T-helper 1 cell treated with Interleukin-12 subunit alpha and Interleukin-12 subunit beta and Interleukin-4 antibody, amounts not matched to agents 30 μg/mL and 1 μg/mL, for 36 hours (primary cell): ENCODE measurements at regions not wholly inside any gene's neighbourhood (a gene's known extent, or its start where the extent isn't known, plus 50 kb on each side); places are given as distances from the start of the nearest gene placed in this dataset.
"Not testable (repeated sequence)": the region's sequence is repeated elsewhere in the genome, so short reads cannot be mapped to it uniquely, and the experiment has no call there.

Experiments used
- H3K27ac Mint-ChIP-seq: one replicate; pipeline ENCODE4 v1.8.0; 2021; ENCODE audit warnings: mild to moderate bottlenecking, mixed read lengths
- H3K27me3 Mint-ChIP-seq: one replicate; pipeline ENCODE4 v1.8.0; 2021; ENCODE audit warnings: low read depth, mixed read lengths
- H3K36me3 Mint-ChIP-seq: one replicate; pipeline ENCODE4 v1.8.0; 2021; ENCODE audit warnings: low read depth, mixed read lengths
- H3K4me1 Mint-ChIP-seq: one replicate; pipeline ENCODE4 v1.8.0; 2021; ENCODE audit warnings: low read depth, mixed read lengths
- H3K4me3 Mint-ChIP-seq: one replicate; pipeline ENCODE4 v1.8.0; 2021; ENCODE audit warnings: mild to moderate bottlenecking, moderate library complexity, mixed read lengths
- H3K9me3 Mint-ChIP-seq: one replicate; pipeline ENCODE4 v1.8.0; 2021; ENCODE audit warnings: mixed read lengths

DNA sequence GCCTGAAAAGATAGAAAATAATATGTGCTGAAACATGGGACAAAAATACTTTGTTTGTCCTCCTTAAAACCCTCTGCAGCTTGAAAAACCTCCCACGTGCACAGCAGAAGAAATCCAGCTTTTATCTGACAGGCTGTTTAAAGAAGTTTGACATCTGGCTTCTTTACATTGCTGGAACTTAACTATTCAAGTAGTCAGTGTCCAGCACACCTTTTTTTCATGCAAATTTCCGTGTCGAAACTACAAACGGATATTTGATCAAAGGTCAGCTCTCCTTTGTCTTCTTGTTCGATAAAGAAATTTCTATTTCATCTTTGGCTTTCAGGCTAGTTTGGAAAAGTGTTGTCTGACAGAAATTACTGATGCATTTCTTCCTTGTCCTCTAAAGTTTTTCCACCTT, 66.8 kb upstream of the KBTBD8 start:
- H3K9me3 Mint-ChIP-seq, result no peaks in the 10 kb centered on the region
- peaks cover 14% of the 10 kb centered on the region for H3K27me3 Mint-ChIP-seq
- H3K36me3 Mint-ChIP-seq, result no peaks in the 10 kb centered on the region
- no peaks in the 10 kb centered on the region for H3K4me1 Mint-ChIP-seq
- H3K4me3 Mint-ChIP-seq, result no peak overlapping the region
- H3K27ac Mint-ChIP-seq, result no peak overlapping the region

DNA sequence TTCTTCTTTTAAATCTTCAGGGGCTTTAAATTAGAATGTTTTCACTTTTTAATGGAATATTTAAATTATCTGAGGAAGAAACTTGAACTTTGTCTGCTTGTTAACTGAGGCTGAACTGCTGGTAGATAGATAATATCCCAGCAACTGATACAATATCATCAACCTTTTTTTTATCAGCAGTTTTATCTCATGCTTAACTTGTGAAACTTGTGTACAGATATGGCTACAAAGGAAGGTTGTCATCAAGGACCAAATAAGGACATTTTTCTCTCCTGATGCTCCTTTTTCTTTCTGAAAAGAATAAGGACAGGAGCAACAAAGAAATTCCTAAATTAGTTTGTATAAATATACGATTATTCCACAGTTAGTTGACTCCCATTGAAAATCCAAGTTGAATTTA, 66.4 kb upstream of the KBTBD8 start:
- Mint-ChIP-seq H3K27ac (no peak overlapping the region), H3K36me3 (no peaks in the 10 kb centered on the region), H3K27me3 (peaks cover 14% of the 10 kb centered on the region), H3K4me1 (no peaks in the 10 kb centered on the region), H3K4me3 (no peak overlapping the region), H3K9me3 (no peaks in the 10 kb centered on the region)

DNA sequence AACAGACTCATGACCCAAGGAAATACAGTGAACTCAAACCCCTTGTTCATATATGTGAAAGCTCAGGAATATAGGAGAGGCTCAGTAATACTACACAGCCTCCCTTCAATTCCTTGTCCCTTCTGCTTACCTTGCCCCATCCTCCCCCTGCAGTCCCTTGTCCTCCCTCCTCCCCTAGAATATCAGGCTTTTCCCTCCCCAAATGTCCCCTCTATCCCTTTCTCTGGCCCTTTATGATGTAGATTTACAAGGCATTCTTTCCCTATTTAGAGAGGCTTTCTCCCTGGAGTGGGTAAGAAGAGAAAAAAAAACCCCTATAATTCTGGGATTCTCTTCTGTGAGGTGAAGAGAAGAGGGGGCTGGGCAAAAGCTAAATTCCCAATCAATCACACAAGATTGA, 64.9 kb upstream of the KBTBD8 start:
- H3K36me3 Mint-ChIP-seq, result no peaks in the 10 kb centered on the region
- H3K27me3 Mint-ChIP-seq, result peaks cover 16% of the 10 kb centered on the region
- no peak overlapping the region for H3K4me3 Mint-ChIP-seq
- no peaks in the 10 kb centered on the region for H3K4me1 Mint-ChIP-seq
- H3K27ac Mint-ChIP-seq, result no peak overlapping the region
- H3K9me3 Mint-ChIP-seq, result no peaks in the 10 kb centered on the region

DNA sequence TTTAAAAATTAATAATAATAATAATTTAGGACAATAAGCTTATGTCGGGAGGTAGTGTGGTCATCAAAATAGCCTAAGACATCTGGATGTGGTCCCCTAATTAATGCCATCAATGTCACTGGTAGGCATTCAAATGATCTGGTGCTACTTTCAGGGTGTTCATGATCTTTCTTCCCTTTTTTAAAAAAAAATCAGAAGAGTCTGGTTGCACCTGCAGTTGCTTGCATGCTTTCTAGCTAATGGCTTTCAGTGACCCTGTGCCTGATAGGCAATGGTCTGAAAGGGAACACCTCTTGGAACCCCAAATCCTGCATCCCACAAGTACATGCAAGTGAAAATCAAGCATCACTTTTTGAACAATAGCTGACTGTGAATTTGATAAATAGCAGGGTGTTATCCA, 64.1 kb upstream of the KBTBD8 start:
- H3K9me3 Mint-ChIP-seq, result no peaks in the 10 kb centered on the region
- H3K4me3 Mint-ChIP-seq, result no peak overlapping the region
- no peaks in the 10 kb centered on the region for H3K36me3 Mint-ChIP-seq
- no peaks in the 10 kb centered on the region for H3K4me1 Mint-ChIP-seq
- no peak overlapping the region for H3K27ac Mint-ChIP-seq
- peaks cover 17% of the 10 kb centered on the region for H3K27me3 Mint-ChIP-seq

DNA sequence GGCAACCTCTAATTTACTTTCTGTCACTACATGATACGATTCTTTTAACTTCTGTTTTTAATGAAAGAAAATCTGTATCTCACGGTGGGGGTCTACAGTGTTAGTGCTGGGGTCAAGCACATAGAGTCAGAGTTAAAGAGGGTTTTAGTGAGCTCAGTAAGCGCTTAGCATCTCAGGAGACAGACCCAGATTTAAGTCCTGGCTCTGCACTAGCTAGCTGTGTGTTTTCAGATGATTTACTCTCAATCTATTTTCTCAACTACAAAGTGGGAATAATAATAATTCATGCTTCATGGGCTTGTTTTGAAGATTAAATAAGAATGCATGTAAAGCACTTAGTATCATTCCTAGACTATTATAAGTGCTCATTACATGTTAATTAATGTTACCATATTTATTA, 63.4 kb upstream of the KBTBD8 start:
- Mint-ChIP-seq H3K27me3 (peaks cover 21% of the 10 kb centered on the region), H3K4me1 (no peaks in the 10 kb centered on the region), H3K27ac (no peak overlapping the region), H3K4me3 (no peak overlapping the region), H3K36me3 (no peaks in the 10 kb centered on the region), H3K9me3 (no peaks in the 10 kb centered on the region)

DNA sequence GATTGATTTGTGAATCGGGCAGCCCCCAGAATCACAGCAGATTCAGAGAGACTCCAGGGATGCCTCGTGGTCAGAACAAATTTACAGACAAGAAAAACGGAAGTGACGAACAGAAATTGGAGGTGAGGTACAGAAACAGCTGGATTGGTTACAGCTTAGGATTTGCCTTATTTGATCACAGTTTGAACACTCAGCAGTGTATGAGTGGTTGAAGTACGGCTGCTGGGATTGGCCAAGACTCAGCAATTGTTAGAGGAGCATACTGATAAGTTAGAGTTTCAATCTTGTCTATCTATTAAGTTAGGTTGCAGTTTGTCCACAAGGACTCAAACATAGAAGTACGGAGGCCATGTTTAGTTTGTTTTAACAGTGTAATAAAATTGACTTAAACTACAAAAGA, 61.1 kb upstream of the KBTBD8 start:
- H3K27ac Mint-ChIP-seq, H3K4me3 Mint-ChIP-seq, H3K4me1 Mint-ChIP-seq, H3K9me3 Mint-ChIP-seq, H3K36me3 Mint-ChIP-seq: not testable (repeated sequence)
- H3K27me3 Mint-ChIP-seq, result peaks cover 13% of the 10 kb centered on the region

DNA sequence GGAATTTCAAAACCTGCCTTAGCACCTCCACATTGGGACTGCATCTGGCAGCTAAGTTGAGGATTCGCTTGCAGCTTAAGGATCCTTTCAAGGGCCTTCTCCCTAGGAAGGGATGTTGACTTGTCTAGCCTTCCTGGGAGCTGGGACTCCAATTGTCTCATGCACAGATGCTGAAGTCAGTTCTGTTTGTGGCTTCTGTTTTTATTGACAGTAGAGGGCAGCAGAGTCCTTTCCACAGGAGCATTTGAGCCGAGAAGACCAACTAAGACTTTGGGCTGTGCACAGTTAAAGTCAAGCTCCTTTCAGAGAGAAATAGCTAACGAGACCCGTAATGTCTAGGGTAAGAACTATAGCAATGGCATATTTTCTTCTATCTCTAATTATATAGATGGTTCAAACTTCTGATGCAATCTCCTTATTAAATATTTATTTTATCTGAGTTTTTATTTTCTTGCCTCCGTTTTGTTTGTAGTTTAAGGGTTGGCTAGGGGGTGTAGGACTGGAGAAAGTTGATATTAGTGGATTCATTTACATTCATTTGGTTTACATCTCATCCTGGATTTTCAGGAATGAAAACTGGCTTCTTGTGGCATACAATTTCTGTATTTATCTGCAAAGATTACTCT, 59.7 kb upstream of the KBTBD8 start:
- Mint-ChIP-seq H3K27ac (no peak overlapping the region), H3K9me3 (no peaks in the 10 kb centered on the region), H3K4me3 (no peak overlapping the region), H3K4me1 (no peaks in the 10 kb centered on the region), H3K27me3 (peaks cover 8% of the 10 kb centered on the region), H3K36me3 (no peaks in the 10 kb centered on the region)

DNA sequence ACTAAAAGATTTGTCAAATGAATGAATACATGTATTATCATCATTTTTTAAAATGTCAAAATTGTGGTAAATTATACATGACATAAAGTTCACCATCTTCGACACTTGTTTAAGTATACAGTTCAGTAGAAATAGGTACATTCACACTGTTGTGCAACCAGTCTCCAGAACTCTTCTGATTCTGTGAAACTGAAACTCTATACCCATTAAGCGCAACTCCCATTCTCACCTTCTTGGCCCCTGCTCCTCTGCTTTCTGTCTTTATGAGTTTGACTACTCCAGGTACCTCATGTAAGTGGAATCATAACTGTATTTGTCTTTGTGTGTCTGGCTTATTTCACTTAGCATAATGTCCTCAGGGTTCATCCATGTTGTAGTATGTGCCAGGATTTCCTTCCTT, 50.1 kb upstream of the KBTBD8 start:
- Mint-ChIP-seq H3K27ac (no peak overlapping the region), H3K36me3 (no peaks in the 10 kb centered on the region), H3K9me3 (no peaks in the 10 kb centered on the region), H3K27me3 (no peaks in the 10 kb centered on the region), H3K4me3 (no peak overlapping the region), H3K4me1 (no peaks in the 10 kb centered on the region)
